ENCODE measurements at regions not wholly inside any gene's neighbourhood (a gene's known extent, or its start where the extent isn't known, plus 50 kb on each side); places are given as distances from the start of the nearest gene placed in this dataset.

- H3K9me3 ChIP-seq: no peaks in the 10 kb centered on the region
- H3K4me1 ChIP-seq: no peaks in the 10 kb centered on the region
- DNase-seq (ENCODE audit: low spot score in 2 of 2): no peak
- intact Hi-C loops (cut with DNase I; ENCODE audit: low total_unique reads): no loop called here
- H3K36me3 ChIP-seq: no peaks in the 10 kb centered on the region
- TF ChIP-seq CTCF (IDR thresholded peaks at IDR 0.05) (no peak), POLR2AphosphoS5 (IDR thresholded peaks at IDR 0.05) (no peak), POLR2A (IDR thresholded peaks at IDR 0.05) (no peak)
- no peak overlapping the region for H3K4me3 ChIP-seq
- H3K27ac ChIP-seq: no peak overlapping the region
- no peaks in the 10 kb centered on the region for H3K27me3 ChIP-seq
These were observed 281.9 kb upstream of the CELF4 start for GRCh38 chr18:37847544-37847943.

DNA sequence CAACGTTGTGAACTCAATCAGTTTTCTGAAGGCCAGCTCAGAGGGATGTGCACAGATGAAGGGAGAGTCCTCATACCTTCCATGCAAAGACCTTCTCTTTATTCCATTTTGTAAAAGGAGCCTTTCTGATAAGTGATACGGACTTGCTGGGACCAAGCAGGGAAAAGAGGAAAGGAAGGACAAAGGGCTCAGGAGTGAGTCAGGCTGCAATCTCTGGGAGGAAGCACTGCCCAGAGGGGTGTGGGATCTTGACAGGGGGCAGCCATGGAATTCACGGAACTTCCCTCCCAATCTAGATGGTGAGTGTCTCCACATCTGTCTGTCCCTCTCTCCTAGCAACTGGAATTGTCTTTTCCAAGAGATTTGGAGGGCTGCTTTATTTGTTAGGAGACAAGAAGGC lies 281.4 kb upstream of the CELF4 start:
- no peak for DNase-seq (ENCODE audit: low spot score in 2 of 2)
- no peaks in the 10 kb centered on the region for H3K4me1 ChIP-seq
- no peaks in the 10 kb centered on the region for H3K36me3 ChIP-seq
- intact Hi-C loops (cut with DNase I; ENCODE audit: low total_unique reads): no loop called here
- H3K27me3 ChIP-seq: no peaks in the 10 kb centered on the region
- H3K27ac ChIP-seq: no peak overlapping the region
- TF ChIP-seq POLR2AphosphoS5 (IDR thresholded peaks at IDR 0.05) (no peak), CTCF (IDR thresholded peaks at IDR 0.05) (no peak), POLR2A (IDR thresholded peaks at IDR 0.05) (no peak)
- H3K4me3 ChIP-seq: no peak overlapping the region
- no peaks in the 10 kb centered on the region for H3K9me3 ChIP-seq

- Histone ChIP-seq H3K4me3 (no peak overlapping the region), H3K27ac (no peak overlapping the region), H3K27me3 (no peaks in the 10 kb centered on the region), H3K36me3 (no peaks in the 10 kb centered on the region), H3K9me3 (no peaks in the 10 kb centered on the region), H3K4me1 (no peaks in the 10 kb centered on the region)
- TF ChIP-seq POLR2A (IDR thresholded peaks at IDR 0.05) (no peak), CTCF (IDR thresholded peaks at IDR 0.05) (no peak)
- DNase-seq (ENCODE audit: low spot score in 2 of 2): no peak
- intact Hi-C loops (cut with DNase I; ENCODE audit: low total_unique reads): no loop called here
These were observed 279.9 kb upstream of the CELF4 start for GRCh38 chr18:37845498-37845897.

DNA sequence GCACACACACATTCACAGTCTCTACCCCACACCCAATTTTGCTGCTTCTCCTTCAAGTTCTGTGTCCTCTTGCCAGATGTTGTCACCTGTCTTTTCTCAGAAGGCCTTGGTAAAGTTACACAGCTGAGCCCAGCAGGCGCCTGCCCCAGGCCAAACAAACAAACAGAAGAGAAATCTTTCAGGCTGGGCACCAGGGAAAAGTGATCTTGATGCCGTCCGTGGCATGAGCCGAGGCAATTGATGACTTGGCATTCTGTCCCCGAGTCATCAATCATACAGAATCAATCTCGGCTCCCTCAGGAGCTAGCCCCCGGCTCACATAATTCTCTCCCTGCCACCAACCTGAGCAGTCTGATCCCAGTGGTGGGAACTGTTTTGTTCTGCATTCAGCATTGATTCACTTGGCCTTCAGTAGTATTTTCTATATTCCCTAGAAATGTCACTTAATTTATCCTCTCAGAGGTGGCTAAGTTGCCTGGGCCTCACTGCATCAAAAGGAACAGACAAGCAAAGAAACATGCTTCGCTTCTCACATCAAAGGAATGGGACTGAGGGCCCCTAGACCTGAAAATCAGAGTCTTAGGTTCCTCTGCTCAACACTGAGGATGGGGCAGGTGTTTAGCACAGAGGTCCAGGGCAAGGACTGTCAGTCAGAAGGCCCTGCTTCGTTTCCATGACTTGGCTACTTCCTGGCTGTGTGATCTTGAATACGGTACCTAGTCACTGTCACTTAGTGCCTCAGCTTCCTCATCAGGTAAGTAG lies 278.8 kb upstream of the CELF4 start:
- H3K27me3 ChIP-seq: no peaks in the 10 kb centered on the region
- intact Hi-C loops (cut with DNase I; ENCODE audit: low total_unique reads): no loop called here
- no peak for DNase-seq (ENCODE audit: low spot score in 2 of 2)
- no peak overlapping the region for H3K27ac ChIP-seq
- no peak overlapping the region for H3K4me3 ChIP-seq
- no peaks in the 10 kb centered on the region for H3K4me1 ChIP-seq
- H3K9me3 ChIP-seq: no peaks in the 10 kb centered on the region
- no peaks in the 10 kb centered on the region for H3K36me3 ChIP-seq
- TF ChIP-seq POLR2A (IDR thresholded peaks at IDR 0.05) (no peak), POLR2AphosphoS5 (IDR thresholded peaks at IDR 0.05) (no peak)

GRCh38 chr18:37838083-37838482 lies 272.5 kb upstream of the CELF4 start:
- no peak for DNase-seq (ENCODE audit: low spot score in 2 of 2)
- TF ChIP-seq POLR2AphosphoS5 (IDR thresholded peaks at IDR 0.05) (no peak), CTCF (IDR thresholded peaks at IDR 0.05) (no peak), POLR2A (IDR thresholded peaks at IDR 0.05) (no peak)
- H3K27me3 ChIP-seq: no peaks in the 10 kb centered on the region

More at GRCh38 chr18:37838083-37838482, 272.5 kb upstream of the CELF4 start:
- Histone ChIP-seq H3K36me3 (no peaks in the 10 kb centered on the region), H3K4me1 (no peaks in the 10 kb centered on the region), H3K9me3 (peaks cover 0 to 3% of the 10 kb centered on the region in 2 donors), H3K27ac (no peak overlapping the region), H3K4me3 (no peak overlapping the region)
- intact Hi-C loops (cut with DNase I; ENCODE audit: low total_unique reads): no loop called here
